K562 (cell line): ENCODE measurements at regions not wholly inside any gene's neighbourhood (a gene's known extent, or its start where the extent isn't known, plus 50 kb on each side); places are given as distances from the start of the nearest gene placed in this dataset.

Source experiments
- ATAC-seq: fragments of 200-7000 bp; cut with Tn5 transposase; 3 replicates; pipeline ENCODE4 v1.9.1; 2020; ENCODE audit warnings: moderate library complexity
- BruUV-seq: library from RNA; stranded (reverse); fragments of 400-500 nt; replicated peaks from 2 replicates; lab custom pipeline; 2021; lab: Mats Ljungman, UMichigan
- CTCF ChIA-PET: fragments of 300-600 bp; formaldehyde crosslinking; extraction: SDS; loops from one replicate; lab custom pipeline; 2021; ENCODE audit warnings: low intra/inter-chr PET ratio; lab: Yijun Ruan, JAX
- POLR2A ChIA-PET: fragments of 300-600, 350-650 bp; sonication (Branson Sonifier 250); formaldehyde crosslinking; extraction: SDS; loops from one replicate; lab custom pipeline; 2021; ENCODE audit warnings: antibody characterized with exemption, inconsistent platforms; lab: Yijun Ruan, JAX
- DNase-seq, 4 experiments: peaks; one replicate each; pipeline versions ENCODE4 v3.0.0 to v3.0.0-alpha.2; 2011 to 2018; ENCODE audit warnings: low spot score in 3 of 4, mixed read lengths in 3 of 4; ENCODE audit errors: extremely low read depth in 1 of 4
- FAIRE-seq: peaks from 2 replicates; lab custom pipeline; 2011; peaks lifted over from hg19 to GRCh38; lab: Jason Lieb, UNC
- H2AFZ ChIP-seq: 2 replicates; pipeline ENCODE4 v1.6.0; 2011; ENCODE audit warnings: low read depth, low read length, control low read depth, inconsistent platforms
- H3K27ac ChIP-seq: fragments of 200-600 bp; 3 replicates; pipeline ENCODE4 v1.8.0; 2011; ENCODE audit warnings: low read depth, mild to moderate bottlenecking, control low read depth, inconsistent platforms, low read length, moderate library complexity, mixed read lengths; ENCODE audit errors: extremely low read depth
- H3K27me3 ChIP-seq, 2 experiments: fragments of 300-600 bp in 1 of 2; 2 replicates in 1 of 2; 3 replicates in 1 of 2; pipeline versions ENCODE4 v1.6.0 to v1.8.0; 2011; ENCODE audit warnings: inconsistent platforms in 2 of 2, low read length in 2 of 2, mild to moderate bottlenecking in 1 of 2, mixed read lengths in 1 of 2, moderate library complexity in 1 of 2; ENCODE audit not compliant: control insufficient read depth in 2 of 2, insufficient read depth in 2 of 2
- H3K36me3 ChIP-seq: fragments of 300-600 bp; 3 replicates; pipeline ENCODE4 v1.8.0; 2011; ENCODE audit warnings: mild to moderate bottlenecking, low read length, inconsistent platforms; ENCODE audit not compliant: control insufficient read depth, insufficient read depth
- H3K4me1 ChIP-seq, 2 experiments: fragments of 200-600 bp in 1 of 2; replicated peaks in 1 of 2; 2 replicates in 1 of 2; 3 replicates in 1 of 2; pipeline versions ENCODE4 v1.5.1 to v1.8.0; 2011; ENCODE audit warnings: inconsistent platforms in 2 of 2, low read length in 2 of 2, mild to moderate bottlenecking in 1 of 2, mixed read lengths in 1 of 2, moderate library complexity in 1 of 2; ENCODE audit not compliant: control insufficient read depth in 2 of 2, insufficient read depth in 2 of 2
- H3K4me2 ChIP-seq: 2 replicates; pipeline ENCODE4 v1.6.1; 2011; ENCODE audit warnings: low read length, control low read depth, inconsistent platforms, mixed read lengths; ENCODE audit not compliant: insufficient read depth
- H3K4me3 ChIP-seq: fragments of 200-600 bp; sonication (generic), shearing (Covaris generic); 2 replicates; pipeline ENCODE4 v1.5.1; 2016; ENCODE audit warnings: control low read depth, inconsistent platforms
- H3K79me2 ChIP-seq: fragments of 200-600 bp; 3 replicates; pipeline ENCODE4 v1.8.0; 2011; ENCODE audit warnings: low read length, inconsistent platforms; ENCODE audit not compliant: control insufficient read depth, insufficient read depth
- H3K9ac ChIP-seq, 2 experiments: 2 replicates each; pipeline versions ENCODE4 v1.6.0 to v1.6.1; 2011; ENCODE audit warnings: low read depth in 2 of 2, low read length in 2 of 2, control low read depth in 1 of 2, inconsistent platforms in 1 of 2, mild to moderate bottlenecking in 1 of 2, mixed read lengths in 1 of 2; ENCODE audit not compliant: insufficient read depth in 1 of 2
- H3K9me1 ChIP-seq: one replicate; pipeline ENCODE4 v1.6.0; 2011; ENCODE audit warnings: inconsistent platforms, mild to moderate bottlenecking, low read length, moderate library complexity; ENCODE audit not compliant: control insufficient read depth, insufficient read depth
- H3K9me3 ChIP-seq: replicated peaks from 2 replicates; pipeline ENCODE4 v1.5.1; 2011; ENCODE audit warnings: low read depth, low read length, inconsistent platforms; ENCODE audit not compliant: control insufficient read depth, insufficient read depth
- H4K20me1 ChIP-seq: replicated peaks from 2 replicates; pipeline ENCODE4 v1.6.1; 2011; ENCODE audit warnings: low read length, inconsistent platforms, mixed read lengths; ENCODE audit not compliant: control insufficient read depth, insufficient read depth
- ARID2 ChIP-seq: fragments of 450-650 bp; IDR thresholded peaks from 2 replicates; pipeline ENCODE4 v1.6.1; 2017; ENCODE audit warnings: antibody characterized with exemption, mild to moderate bottlenecking
- BCL6 ChIP-seq: fragments of 250-450 bp; sonication (Bioruptor Pico); IDR thresholded peaks from 2 replicates; pipeline ENCODE4 v1.4.0; 2020
- CBX3 ChIP-seq, 2 experiments: IDR thresholded peaks; 1 replicate in 1 of 2; 2 replicates in 1 of 2; pipeline ENCODE4 v1.6.1; 2012; ENCODE audit warnings: inconsistent platforms in 2 of 2, low read length in 2 of 2, borderline replicate concordance in 1 of 2, control low read depth in 1 of 2
- DDX20 ChIP-seq: fragments of 450-650 bp; IDR thresholded peaks from 2 replicates; pipeline ENCODE4 v1.6.1; 2016; ENCODE audit warnings: missing genetic modification characterization, low read depth, mild to moderate bottlenecking, missing compliant biosample characterization, moderate library complexity
- IFI16 ChIP-seq: fragments of 250-450 bp; sonication (Bioruptor Pico); IDR thresholded peaks from 2 replicates; pipeline ENCODE4 v2.1.2; 2022; ENCODE audit warnings: mild to moderate bottlenecking, inconsistent platforms
- NFATC3 ChIP-seq: fragments of 450-650 bp; IDR thresholded peaks from 2 replicates; pipeline ENCODE4 v1.6.1; 2017; ENCODE audit warnings: mild to moderate bottlenecking
- NFYB ChIP-seq: IDR thresholded peaks from 2 replicates; pipeline ENCODE4 v1.6.1; 2011; ENCODE audit warnings: mild to moderate bottlenecking, moderate library complexity; ENCODE audit not compliant: insufficient read length; ENCODE audit errors: extremely low read depth
- RBM25 ChIP-seq: fragments of 200-400 bp; formaldehyde crosslinking; IDR thresholded peaks from 2 replicates; pipeline ENCODE4 v1.6.1; 2018; ENCODE audit warnings: low read length, low read depth, moderate library complexity; ENCODE audit not compliant: severe bottlenecking
- SMAD1 ChIP-seq: fragments of 150-350 bp; IDR thresholded peaks from 2 replicates; pipeline ENCODE4 v1.6.1; 2014; ENCODE audit warnings: low read length, low read depth; ENCODE audit not compliant: partially characterized antibody
- SMARCB1 ChIP-seq: IDR thresholded peaks from 2 replicates; pipeline ENCODE4 v1.6.1; 2011; ENCODE audit warnings: improper control_type of control experiment, low read depth; ENCODE audit not compliant: insufficient read length
- THRA ChIP-seq: fragments of 450-650 bp; IDR thresholded peaks from 2 replicates; pipeline ENCODE4 v1.6.1; 2017; ENCODE audit warnings: mild to moderate bottlenecking, moderate library complexity
- THRAP3 ChIP-seq: fragments of 450-650 bp; IDR thresholded peaks from 2 replicates; pipeline ENCODE4 v1.6.1; 2016; ENCODE audit warnings: mild to moderate bottlenecking, inconsistent platforms, borderline replicate concordance
- ZNF785 ChIP-seq: fragments of 250-450 bp; sonication (Bioruptor Pico); IDR thresholded peaks from 2 replicates; pipeline ENCODE4 v1.4.0; 2020; ENCODE audit warnings: mild to moderate bottlenecking
- WGBS: fragments of 100-300 bp; shearing (Covaris generic); methylation state at CpG from one replicate; pipeline ENCODE4 v1.1.6; 2016; ENCODE audit warnings: low coverage, mixed read lengths; ENCODE audit not compliant: insufficient coverage; ENCODE audit errors: missing lambda C conversion rate; 5-methylcytosine and 5-hydroxymethylcytosine counted together
- in situ Hi-C: fragments of 300-500 bp; cut with MboI; formaldehyde crosslinking; loops from 4 replicates; pipeline ENCODE4 v1.15.0; 2018; ENCODE audit warnings: inconsistent platforms, mixed read lengths
- intact Hi-C: fragments of 100-400 bp; cut with micrococcal nuclease; formaldehyde crosslinking; loops from 2 replicates; pipeline ENCODE4 v1.14.2; 2022
- TF ChIP-seq, protein P1 (sequence below): fragments of 450-650 bp; IDR thresholded peaks from 2 replicates; pipeline ENCODE4 v1.6.1; 2016; ENCODE audit warnings: borderline replicate concordance
- TF ChIP-seq, protein P2 (sequence below): fragments of 250-450 bp; sonication (Bioruptor Pico); IDR thresholded peaks from 2 replicates; pipeline ENCODE4 v1.8.0; 2021; ENCODE audit warnings: moderate library complexity, mild to moderate bottlenecking, inconsistent platforms

DNA sequence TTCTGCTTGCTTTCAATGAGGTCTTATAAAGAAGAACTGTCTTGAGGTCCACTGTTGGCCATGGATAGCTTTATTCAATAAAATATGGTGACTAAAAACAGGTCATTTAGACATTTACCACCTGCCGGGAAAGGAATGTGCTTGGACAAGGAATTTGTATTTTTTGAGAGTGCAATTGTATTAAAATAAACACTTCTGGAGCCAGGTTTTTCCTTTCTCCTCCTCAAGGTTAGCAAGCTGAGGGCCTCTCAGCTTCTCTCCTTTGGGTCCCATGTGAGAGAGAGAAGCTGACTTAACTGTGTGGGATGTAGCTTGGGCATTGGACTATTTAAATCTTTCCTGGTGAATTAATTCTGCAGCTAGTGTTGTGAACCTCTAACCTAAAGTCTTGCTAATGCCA lies 321.0 kb downstream of the MEIS1 start:
- FAIRE-seq (no peak), ATAC-seq (no peak), DNase-seq (no peak)
- 0% methylated on average over 1 of the region's 1 CpG for WGBS
- Histone ChIP-seq H3K36me3 (no peaks in the 10 kb centered on the region), H3K9ac (no peak overlapping the region), H3K9me1 (no peaks in the 10 kb centered on the region), H2AFZ (no peak overlapping the region), H3K9me3 (no peaks in the 10 kb centered on the region), H3K4me1 (no peaks in the 10 kb centered on the region), H3K27me3 (no peaks in the 10 kb centered on the region), H3K4me3 (no peak overlapping the region), H3K79me2 (no peaks in the 10 kb centered on the region), H4K20me1 (no peaks in the 10 kb centered on the region), H3K4me2 (no peak overlapping the region), H3K27ac (no peak overlapping the region)
- intact Hi-C loops (no loop called here), in situ Hi-C loops (no loop called here)
- ChIA-PET CTCF (no interaction called here), POLR2A (interaction anchor here (0.5 kb wide), 1 partner anchor 70 kb away, joined by 3 read pairs; no protein-coding TSS in a partner anchor)
- BruUV-seq, result no TSS peak
- no peak for TF ChIP-seq ZNF785 (CRISPR knock-in tag)
- no peak for TF ChIP-seq IFI16
- TF ChIP-seq BCL6, result no peak
- TF ChIP-seq DDX20 (tag), result no peak
- no peak for TF ChIP-seq ARID2
- TF ChIP-seq CBX3 (IDR thresholded peaks at IDR 0.05; ENCODE audit: borderline replicate concordance in 1 of 2, low read length in 2 of 2), result no peak
- TF ChIP-seq, protein P1, sequence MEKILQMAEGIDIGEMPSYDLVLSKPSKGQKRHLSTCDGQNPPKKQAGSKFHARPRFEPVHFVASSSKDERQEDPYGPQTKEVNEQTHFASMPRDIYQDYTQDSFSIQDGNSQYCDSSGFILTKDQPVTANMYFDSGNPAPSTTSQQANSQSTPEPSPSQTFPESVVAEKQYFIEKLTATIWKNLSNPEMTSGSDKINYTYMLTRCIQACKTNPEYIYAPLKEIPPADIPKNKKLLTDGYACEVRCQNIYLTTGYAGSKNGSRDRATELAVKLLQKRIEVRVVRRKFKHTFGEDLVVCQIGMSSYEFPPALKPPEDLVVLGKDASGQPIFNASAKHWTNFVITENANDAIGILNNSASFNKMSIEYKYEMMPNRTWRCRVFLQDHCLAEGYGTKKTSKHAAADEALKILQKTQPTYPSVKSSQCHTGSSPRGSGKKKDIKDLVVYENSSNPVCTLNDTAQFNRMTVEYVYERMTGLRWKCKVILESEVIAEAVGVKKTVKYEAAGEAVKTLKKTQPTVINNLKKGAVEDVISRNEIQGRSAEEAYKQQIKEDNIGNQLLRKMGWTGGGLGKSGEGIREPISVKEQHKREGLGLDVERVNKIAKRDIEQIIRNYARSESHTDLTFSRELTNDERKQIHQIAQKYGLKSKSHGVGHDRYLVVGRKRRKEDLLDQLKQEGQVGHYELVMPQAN, result no peak
- no peak for TF ChIP-seq RBM25
- TF ChIP-seq NFYB, result no peak
- no peak for TF ChIP-seq SMARCB1
- TF ChIP-seq NFATC3, result no peak
- no peak for TF ChIP-seq THRA
- no peak for TF ChIP-seq SMAD1
- TF ChIP-seq, protein P2, sequence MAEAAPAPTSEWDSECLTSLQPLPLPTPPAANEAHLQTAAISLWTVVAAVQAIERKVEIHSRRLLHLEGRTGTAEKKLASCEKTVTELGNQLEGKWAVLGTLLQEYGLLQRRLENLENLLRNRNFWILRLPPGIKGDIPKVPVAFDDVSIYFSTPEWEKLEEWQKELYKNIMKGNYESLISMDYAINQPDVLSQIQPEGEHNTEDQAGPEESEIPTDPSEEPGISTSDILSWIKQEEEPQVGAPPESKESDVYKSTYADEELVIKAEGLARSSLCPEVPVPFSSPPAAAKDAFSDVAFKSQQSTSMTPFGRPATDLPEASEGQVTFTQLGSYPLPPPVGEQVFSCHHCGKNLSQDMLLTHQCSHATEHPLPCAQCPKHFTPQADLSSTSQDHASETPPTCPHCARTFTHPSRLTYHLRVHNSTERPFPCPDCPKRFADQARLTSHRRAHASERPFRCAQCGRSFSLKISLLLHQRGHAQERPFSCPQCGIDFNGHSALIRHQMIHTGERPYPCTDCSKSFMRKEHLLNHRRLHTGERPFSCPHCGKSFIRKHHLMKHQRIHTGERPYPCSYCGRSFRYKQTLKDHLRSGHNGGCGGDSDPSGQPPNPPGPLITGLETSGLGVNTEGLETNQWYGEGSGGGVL (CRISPR knock-in tag), result no peak
- no peak for TF ChIP-seq THRAP3
